DND-41 (cell line): ENCODE measurements at regions not wholly inside any gene's neighbourhood (a gene's known extent, or its start where the extent isn't known, plus 50 kb on each side); places are given as distances from the start of the nearest gene placed in this dataset.
"Not testable (repeated sequence)": the region's sequence is repeated elsewhere in the genome, so short reads cannot be mapped to it uniquely, and the experiment has no call there.

ENCODE experiments used
- ATAC-seq: fragments of 200-7000 bp; cut with Tn5 transposase; 3 replicates; pipeline ENCODE4 v1.9.1; 2021; ENCODE audit warnings: low read depth; ENCODE audit not compliant: insufficient read depth
- DNase-seq: peaks from one replicate; pipeline ENCODE4 v3.0.0-alpha.2; 2020
- H2AFZ ChIP-seq: 2 replicates; pipeline ENCODE4 v1.6.0; 2012; ENCODE audit warnings: low read depth, low read length
- H3K27ac ChIP-seq: 2 replicates; pipeline ENCODE4 v1.5.1; 2012; ENCODE audit warnings: low read length, inconsistent platforms
- H3K27me3 ChIP-seq: fragments of 200-600 bp; sonication (generic); 2 replicates; pipeline ENCODE4 v1.6.0; 2012; ENCODE audit warnings: low read length, mild to moderate bottlenecking, inconsistent platforms; ENCODE audit not compliant: insufficient read depth, poor library complexity
- H3K36me3 ChIP-seq: 2 replicates; pipeline ENCODE4 v1.5.1; 2012; ENCODE audit warnings: low read length, inconsistent platforms; ENCODE audit not compliant: insufficient read depth
- H3K4me1 ChIP-seq: 2 replicates; pipeline ENCODE4 v1.5.1; 2012; ENCODE audit warnings: mild to moderate bottlenecking, low read length; ENCODE audit not compliant: insufficient read depth
- H3K4me2 ChIP-seq: 2 replicates; pipeline ENCODE4 v1.6.0; 2012; ENCODE audit warnings: mild to moderate bottlenecking, moderate library complexity, low read length, inconsistent platforms; ENCODE audit not compliant: insufficient read depth
- H3K4me3 ChIP-seq, 2 experiments: fragments of 200-600 bp in 1 of 2; shearing (Covaris generic) in 1 of 2; 2 replicates each; pipeline ENCODE4 v1.5.1; 2012 to 2016; ENCODE audit warnings: inconsistent platforms in 2 of 2, low read length in 2 of 2, mild to moderate bottlenecking in 2 of 2, low read depth in 1 of 2, moderate library complexity in 1 of 2
- H3K79me2 ChIP-seq: 2 replicates; pipeline ENCODE4 v1.6.0; 2012; ENCODE audit warnings: low read length, inconsistent platforms; ENCODE audit not compliant: insufficient read depth
- H3K9ac ChIP-seq: 2 replicates; pipeline ENCODE4 v1.6.0; 2012; ENCODE audit warnings: low read depth, mild to moderate bottlenecking, inconsistent platforms, low read length, moderate library complexity
- H3K9me3 ChIP-seq: 2 replicates; pipeline ENCODE4 v1.5.1; 2012; ENCODE audit warnings: low read length, moderate library complexity, mild to moderate bottlenecking, inconsistent platforms; ENCODE audit not compliant: insufficient read depth, severe bottlenecking
- H4K20me1 ChIP-seq: 2 replicates; pipeline ENCODE4 v1.6.0; 2012; ENCODE audit warnings: low read length; ENCODE audit not compliant: insufficient read depth
- CTCF ChIP-seq: IDR thresholded peaks from 2 replicates; pipeline ENCODE4 v1.5.1; 2012; ENCODE audit warnings: borderline replicate concordance, low read length, moderate library complexity, mild to moderate bottlenecking; ENCODE audit not compliant: poor library complexity, severe bottlenecking; ENCODE audit errors: extremely low read depth
- EZH2 ChIP-seq: IDR thresholded peaks from 3 replicates; pipeline ENCODE4 v1.6.1; 2012; ENCODE audit warnings: borderline replicate concordance, low read depth, mild to moderate bottlenecking, moderate library complexity, low read length, inconsistent platforms; ENCODE audit not compliant: severe bottlenecking

GRCh38 chr7:108920490-108920889 lies 350.8 kb downstream of the DNAJB9 start:
- Histone ChIP-seq H4K20me1 (no peaks in the 10 kb centered on the region), H3K36me3 (no peaks in the 10 kb centered on the region), H3K4me3 (no peak overlapping the region), H3K9ac (no peak overlapping the region), H3K79me2 (no peaks in the 10 kb centered on the region), H2AFZ (no peak overlapping the region), H3K4me2 (no peak overlapping the region), H3K9me3 (peaks cover 4% of the 10 kb centered on the region), H3K4me1 (peaks cover 9% of the 10 kb centered on the region; the same call in 1 of the 2 replicates), H3K27me3 (no peaks in the 10 kb centered on the region), H3K27ac (no peak overlapping the region)
- ATAC-seq (peak; percentile 54; the same call in 2 of the 3 replicates), DNase-seq (peak; percentile 41)
- TF ChIP-seq CTCF: no peak
- TF ChIP-seq EZH2: no peak

DNA sequence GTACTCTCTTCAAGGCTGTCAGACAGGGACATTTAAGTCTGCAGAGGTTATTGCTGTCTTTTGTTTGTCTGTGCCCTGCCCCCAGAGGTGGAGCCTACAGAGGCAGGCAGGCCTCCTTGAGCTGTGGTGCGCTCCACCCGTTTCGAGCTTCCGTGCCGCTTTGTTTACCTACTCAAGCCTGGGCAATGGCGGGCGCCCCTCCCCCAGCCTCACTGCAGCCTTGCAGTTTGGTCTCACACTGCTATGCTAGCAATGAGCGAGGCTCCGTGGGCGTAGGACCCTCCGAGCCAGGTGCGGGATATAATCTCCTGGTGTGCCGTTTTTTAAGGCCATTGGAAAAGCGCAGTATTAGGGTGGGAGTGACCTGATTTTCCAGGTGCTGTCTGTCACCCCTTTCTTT lies 373.4 kb downstream of the DNAJB9 start:
- H2AFZ ChIP-seq, H3K4me3 ChIP-seq, H3K4me1 ChIP-seq, H3K36me3 ChIP-seq, H3K9me3 ChIP-seq, H3K4me2 ChIP-seq, H4K20me1 ChIP-seq, H3K9ac ChIP-seq, H3K27me3 ChIP-seq, ATAC-seq, H3K79me2 ChIP-seq, DNase-seq, H3K27ac ChIP-seq: not testable (repeated sequence)

GRCh38 chr7:108947526-108947925 lies 377.9 kb downstream of the DNAJB9 start:
- Histone ChIP-seq H3K27me3 (no peaks in the 10 kb centered on the region), H3K79me2 (no peaks in the 10 kb centered on the region), H3K4me2 (no peak overlapping the region), H4K20me1 (no peaks in the 10 kb centered on the region), H3K27ac (no peak overlapping the region), H3K9me3 (peaks cover 3% of the 10 kb centered on the region), H3K4me1 (no peaks in the 10 kb centered on the region), H3K4me3 (no peak overlapping the region), H3K36me3 (no peaks in the 10 kb centered on the region), H2AFZ (no peak overlapping the region), H3K9ac (no peak overlapping the region)
- DNase-seq (no peak), ATAC-seq (no peak)
- no peak for TF ChIP-seq EZH2

DNA sequence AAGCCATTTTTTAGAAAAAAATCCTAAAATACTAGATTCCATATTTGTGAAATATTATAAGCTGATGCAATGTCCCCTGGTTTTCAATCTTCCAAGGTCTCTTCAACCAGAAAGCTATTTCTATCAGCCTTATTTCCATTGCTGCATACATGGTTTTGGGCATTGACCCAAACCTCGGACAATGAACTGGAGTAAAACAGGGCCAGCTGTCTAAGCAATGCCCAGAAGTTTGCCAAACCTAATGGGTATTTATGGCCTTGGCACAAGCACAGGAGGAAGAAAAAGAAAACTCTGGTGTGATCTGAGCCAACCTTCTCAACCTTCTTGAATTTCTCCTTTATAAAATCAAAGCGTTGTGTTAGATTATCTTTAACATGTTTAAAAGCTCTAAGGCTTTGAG lies 402.3 kb downstream of the DNAJB9 start:
- H4K20me1 ChIP-seq: no peaks in the 10 kb centered on the region
- no peak for DNase-seq
- no peaks in the 10 kb centered on the region for H3K9me3 ChIP-seq
- H3K27me3 ChIP-seq: no peaks in the 10 kb centered on the region
- no peak overlapping the region for H3K4me3 ChIP-seq
- H3K79me2 ChIP-seq: no peaks in the 10 kb centered on the region
- H3K9ac ChIP-seq: no peak overlapping the region
- no peaks in the 10 kb centered on the region for H3K4me1 ChIP-seq
- TF ChIP-seq EZH2 (no peak), CTCF (no peak)
- no peak overlapping the region for H3K4me2 ChIP-seq
- no peak overlapping the region for H3K27ac ChIP-seq
- H3K36me3 ChIP-seq: no peaks in the 10 kb centered on the region
- ATAC-seq: no peak
- H2AFZ ChIP-seq: no peak overlapping the region
